Endothelial cell of umbilical vein (primary cell): ENCODE measurements at regions not wholly inside any gene's neighbourhood (a gene's known extent, or its start where the extent isn't known, plus 50 kb on each side); places are given as distances from the start of the nearest gene placed in this dataset.

Experiments
- BruUV-seq: library from RNA; stranded (reverse); fragments of 400-500 nt; replicated peaks from 2 replicates; lab custom pipeline; 2021; lab: Mats Ljungman, UMichigan
- CTCF ChIA-PET: fragments of 300-600, 350-600 bp; sonication (Branson Sonifier 250); formaldehyde crosslinking; loops from one replicate; lab custom pipeline; 2021; ENCODE audit warnings: antibody characterized with exemption, inconsistent platforms; lab: Charles Lee
- POLR2A ChIA-PET: fragments of 300-600, 350-600 bp; sonication (Branson Sonifier 250); formaldehyde crosslinking; loops from one replicate; lab custom pipeline; 2021; ENCODE audit warnings: antibody characterized with exemption, inconsistent platforms; lab: Charles Lee
- DNase-seq: peaks from one replicate; pipeline ENCODE4 v3.0.0-alpha.2; 2011; ENCODE audit warnings: low read depth, low spot score
- FAIRE-seq: peaks from 2 replicates; lab custom pipeline; 2011; peaks lifted over from hg19 to GRCh38; lab: Jason Lieb, UNC
- H2AFZ ChIP-seq: 2 replicates; pipeline ENCODE4 v1.6.0; 2012; ENCODE audit warnings: low read depth, low read length, control low read depth, inconsistent platforms
- H3K27ac ChIP-seq: 2 replicates; pipeline ENCODE4 v1.5.1; 2011; ENCODE audit warnings: low read depth, mild to moderate bottlenecking, control low read depth, low read length, moderate library complexity; ENCODE audit not compliant: insufficient read depth
- H3K27me3 ChIP-seq, 2 experiments: 2 replicates each; pipeline versions ENCODE4 v1.6.0 to v1.6.1; 2011; ENCODE audit warnings: low read length in 2 of 2, mixed read lengths in 1 of 2; ENCODE audit not compliant: control insufficient read depth in 2 of 2, insufficient read depth in 2 of 2
- H3K36me3 ChIP-seq, 2 experiments: 2 replicates in 1 of 2; 3 replicates in 1 of 2; pipeline ENCODE4 v1.5.1; 2011; ENCODE audit warnings: low read length in 2 of 2, mild to moderate bottlenecking in 1 of 2, moderate library complexity in 1 of 2; ENCODE audit not compliant: control insufficient read depth in 2 of 2, insufficient read depth in 2 of 2; ENCODE audit errors: extremely low read depth in 1 of 2
- H3K4me1 ChIP-seq: 3 replicates; pipeline ENCODE4 v1.5.1; 2011; ENCODE audit warnings: mild to moderate bottlenecking, low read length; ENCODE audit not compliant: control insufficient read depth, insufficient read depth; ENCODE audit errors: extremely low read depth
- H3K4me2 ChIP-seq: 2 replicates; pipeline ENCODE4 v1.6.1; 2011; ENCODE audit warnings: low read length, control low read depth, mixed read lengths; ENCODE audit not compliant: insufficient read depth
- H3K4me3 ChIP-seq, 3 experiments: fragments of 200-600 bp in 1 of 3; sonication (generic), shearing (Covaris generic) in 1 of 3; replicated peaks in 1 of 3; 2 replicates each; pipeline ENCODE4 v1.5.1; 2011 to 2016; ENCODE audit warnings: control low read depth in 3 of 3, low read length in 3 of 3, mild to moderate bottlenecking in 2 of 3, inconsistent platforms in 1 of 3, low read depth in 1 of 3, moderate library complexity in 1 of 3; ENCODE audit not compliant: insufficient read depth in 1 of 3
- H3K79me2 ChIP-seq: 2 replicates; pipeline ENCODE4 v1.6.0; 2012; ENCODE audit warnings: low read length, inconsistent platforms; ENCODE audit not compliant: control insufficient read depth, insufficient read depth
- H3K9ac ChIP-seq: replicated peaks from 2 replicates; pipeline ENCODE3; 2011; ENCODE audit warnings: low read length, control low read depth; ENCODE audit not compliant: insufficient read depth; ENCODE audit errors: extremely low read depth
- H3K9me1 ChIP-seq: replicated peaks from 3 replicates; pipeline ENCODE4 v1.6.0; 2011; ENCODE audit warnings: mild to moderate bottlenecking, low read length; ENCODE audit not compliant: control insufficient read depth, insufficient read depth; ENCODE audit errors: extremely low read depth
- H3K9me3 ChIP-seq: replicated peaks from 2 replicates; pipeline ENCODE4 v1.5.1; 2012; ENCODE audit warnings: low read length, inconsistent platforms; ENCODE audit not compliant: control insufficient read depth, insufficient read depth
- H4K20me1 ChIP-seq: replicated peaks from 2 replicates; pipeline ENCODE3; 2011; ENCODE audit warnings: mild to moderate bottlenecking, low read length; ENCODE audit not compliant: control insufficient read depth, insufficient read depth; ENCODE audit errors: extremely low read depth
- CTCF ChIP-seq, 2 donors: IDR thresholded peaks; 1 replicate in 1 of 2; 2 replicates in 1 of 2; pipeline ENCODE4 v1.5.1; 2011; ENCODE audit warnings: low read length in 2 of 2, mild to moderate bottlenecking in 2 of 2, moderate library complexity in 2 of 2, control low read depth in 1 of 2, inconsistent platforms in 1 of 2, low read depth in 1 of 2; ENCODE audit not compliant: insufficient read depth in 1 of 2; ENCODE audit errors: extremely low read depth in 1 of 2
- EZH2 ChIP-seq: IDR thresholded peaks from 2 replicates; pipeline ENCODE4 v1.6.1; 2012; ENCODE audit warnings: borderline replicate concordance, low read depth, mild to moderate bottlenecking, moderate library complexity, low read length, inconsistent platforms; ENCODE audit not compliant: severe bottlenecking
- FOS ChIP-seq: IDR thresholded peaks from 2 replicates; pipeline ENCODE4 v1.6.1; 2011; ENCODE audit warnings: mild to moderate bottlenecking, low read length, moderate library complexity, borderline replicate concordance; ENCODE audit not compliant: insufficient read depth
- GATA2 ChIP-seq: IDR thresholded peaks from 2 replicates; pipeline ENCODE4 v1.7.0; 2011; ENCODE audit warnings: low read depth, mild to moderate bottlenecking, moderate library complexity, mixed read lengths, low read length; ENCODE audit not compliant: insufficient read length, insufficient read depth
- JUN ChIP-seq: IDR thresholded peaks from 2 replicates; pipeline ENCODE4 v1.6.1; 2011; ENCODE audit warnings: borderline replicate concordance, low read depth; ENCODE audit not compliant: insufficient read length, insufficient read depth
- MAX ChIP-seq: IDR thresholded peaks from 2 replicates; pipeline ENCODE4 v1.6.1; 2011; ENCODE audit not compliant: insufficient read depth, insufficient read length
- MYC ChIP-seq: IDR thresholded peaks from one replicate; pipeline ENCODE4 v1.6.1; 2011; ENCODE audit warnings: mild to moderate bottlenecking, low read depth, low read length
- POLR2A ChIP-seq: IDR thresholded peaks from 2 replicates; pipeline ENCODE4 v1.6.1; 2012; ENCODE audit warnings: low read depth, mild to moderate bottlenecking, control low read depth, low read length
- POLR2AphosphoS5 ChIP-seq: IDR thresholded peaks from 2 replicates; pipeline ENCODE4 v1.6.1; 2012; ENCODE audit warnings: low read depth, mild to moderate bottlenecking, control low read depth, low read length, moderate library complexity; ENCODE audit not compliant: insufficient read depth
- dilution Hi-C: fragments of 300-500 bp; cut with MboI; formaldehyde crosslinking; loops from one replicate; pipeline ENCODE4 v1.15.0; 2019; ENCODE audit warnings: low sequenced_read_pairs; ENCODE audit not compliant: extremely low pct_ligation_motif_present
- intact Hi-C: fragments of 100-400 bp; cut with micrococcal nuclease; formaldehyde crosslinking; loops from one replicate; pipeline ENCODE4 v1.10.0; 2022

DNA sequence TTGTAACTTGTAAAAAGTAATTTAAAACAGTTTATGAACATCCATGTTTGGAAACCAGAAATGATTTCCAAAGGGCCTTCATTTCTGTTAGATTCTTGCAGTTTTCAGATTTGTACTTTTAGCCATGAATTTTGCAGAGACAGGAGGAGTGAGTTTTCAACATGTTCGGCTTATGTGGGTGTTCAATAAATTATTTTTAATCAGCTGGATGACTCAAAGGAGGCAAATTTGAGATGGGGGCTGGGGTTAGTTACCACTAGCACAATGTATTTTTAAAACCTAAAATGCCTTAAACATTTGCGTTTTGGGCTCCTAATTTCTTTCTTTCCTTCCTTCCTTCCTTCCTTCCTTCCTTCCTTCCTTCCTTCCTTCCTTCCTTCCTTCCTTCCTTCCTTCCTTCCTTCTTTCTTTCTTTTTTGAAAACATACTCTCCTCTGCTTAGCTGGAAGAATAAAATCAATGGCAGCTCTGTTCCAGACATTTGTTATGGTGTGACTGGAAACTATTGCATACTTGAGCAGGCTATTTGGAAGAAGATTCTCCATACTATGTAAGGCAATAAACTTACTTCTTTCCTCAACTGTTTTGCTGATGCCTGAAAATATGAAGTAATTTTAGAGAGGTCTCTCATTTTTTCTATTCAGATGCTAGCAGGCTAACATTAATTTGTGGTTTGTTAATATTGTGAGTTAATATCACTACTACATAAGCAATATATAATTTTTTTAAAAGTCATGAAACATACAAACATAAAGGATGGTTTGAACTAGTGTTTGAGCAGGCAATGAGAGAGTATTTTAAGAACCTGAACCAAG, 394.4 kb downstream of the NYAP2 start:
- no peak for DNase-seq
- dilution Hi-C loops = no loop called here

More for the DNA sequence above, 394.4 kb downstream of the NYAP2 start:
- no peak overlapping the region for H2AFZ ChIP-seq
- no peak for FAIRE-seq
- intact Hi-C loops = no loop called here
- no peak overlapping the region for H3K9ac ChIP-seq
- H3K79me2 ChIP-seq = no peaks in the 10 kb centered on the region
- no TSS peak for BruUV-seq
- POLR2A ChIA-PET = no interaction called here
- H4K20me1 ChIP-seq = no peaks in the 10 kb centered on the region
- no peak overlapping the region for H3K27ac ChIP-seq
- H3K4me2 ChIP-seq = no peak overlapping the region
- H3K4me3 ChIP-seq = no peak overlapping the region
- TF ChIP-seq MAX (no peak), EZH2 (no peak), MYC (no peak), CTCF (IDR thresholded peaks at IDR 0.05; ENCODE audit: extremely low read depth in 1 of 2, insufficient read depth in 1 of 2, low read depth in 1 of 2, low read length in 2 of 2) (no peak), GATA2 (no peak), POLR2AphosphoS5 (no peak), POLR2A (no peak), JUN (no peak), FOS (no peak)
- H3K36me3 ChIP-seq = no peaks in the 10 kb centered on the region
- no peaks in the 10 kb centered on the region for H3K9me1 ChIP-seq
- CTCF ChIA-PET = interaction anchor here (1.2 to 1.3 kb wide), 2 partner anchors 129 to 1009 kb away, joined by 3 read pairs; no protein-coding TSS in a partner anchor
- no peaks in the 10 kb centered on the region for H3K9me3 ChIP-seq
- no peaks in the 10 kb centered on the region for H3K27me3 ChIP-seq
- H3K4me1 ChIP-seq = no peaks in the 10 kb centered on the region
